Panc1 (cell line): ENCODE measurements at regions not wholly inside any gene's neighbourhood (a gene's known extent, or its start where the extent isn't known, plus 50 kb on each side); places are given as distances from the start of the nearest gene placed in this dataset.

Experiments used
- ATAC-seq: fragments of 200-7000 bp; cut with Tn5 transposase; 2 replicates; pipeline ENCODE4 v1.9.1; 2020; ENCODE audit warnings: mild to moderate bottlenecking, moderate library complexity
- BruUV-seq: library from RNA; stranded (reverse); fragments of 400-500 nt; replicated peaks from 2 replicates; lab custom pipeline; 2021; lab: Mats Ljungman, UMichigan
- CTCF ChIA-PET: fragments of 300-600 bp; sonication (Branson Sonifier 250); formaldehyde crosslinking; loops from one replicate; lab custom pipeline; 2022; ENCODE audit warnings: antibody characterized with exemption; lab: Charles Lee
- POLR2A ChIA-PET: fragments of 300-600 bp; sonication (Branson Sonifier 250); formaldehyde crosslinking; loops from one replicate; lab custom pipeline; 2022; ENCODE audit warnings: antibody characterized with exemption; lab: Charles Lee
- DNase-seq: peaks from one replicate; pipeline ENCODE4 v3.0.0-alpha.2; 2010; ENCODE audit warnings: low read depth, low spot score
- H3K27ac ChIP-seq: 2 replicates; pipeline ENCODE4 v1.5.1; 2011; ENCODE audit warnings: mild to moderate bottlenecking, low read length, inconsistent platforms
- H3K27me3 ChIP-seq: fragments of 200-500 bp; sonication (Bioruptor generic); 2 replicates; pipeline ENCODE4 v1.6.0; 2014; ENCODE audit warnings: low read length, inconsistent platforms; ENCODE audit not compliant: control insufficient read depth, insufficient read depth
- H3K36me3 ChIP-seq: fragments of 200-500 bp; sonication (Bioruptor generic); 2 replicates; pipeline ENCODE4 v1.5.1; 2014; ENCODE audit warnings: inconsistent platforms, mild to moderate bottlenecking, low read length, moderate library complexity; ENCODE audit not compliant: control insufficient read depth, insufficient read depth
- H3K4me1 ChIP-seq: 2 replicates; pipeline ENCODE4 v1.5.1; 2011; ENCODE audit warnings: inconsistent platforms, mild to moderate bottlenecking, low read length, moderate library complexity; ENCODE audit not compliant: control insufficient read depth, insufficient read depth
- H3K4me3 ChIP-seq, 2 experiments: 2 replicates each; pipeline ENCODE4 v1.5.1; 2011 to 2012; ENCODE audit warnings: low read depth in 2 of 2, low read length in 2 of 2, mild to moderate bottlenecking in 2 of 2, inconsistent platforms in 1 of 2, moderate library complexity in 1 of 2
- H3K9me3 ChIP-seq: fragments of 200-500 bp; sonication (Bioruptor generic); 2 replicates; pipeline ENCODE4 v1.5.1; 2014; ENCODE audit warnings: low read depth, mild to moderate bottlenecking, inconsistent platforms, low read length, moderate library complexity; ENCODE audit not compliant: control insufficient read depth, insufficient read depth
- CTCF ChIP-seq: fragments of 450-650 bp; IDR thresholded peaks from 2 replicates; pipeline ENCODE4 v1.5.1; 2017; ENCODE audit warnings: mild to moderate bottlenecking
- POLR2AphosphoS5 ChIP-seq: IDR thresholded peaks from 2 replicates; pipeline ENCODE4 v1.6.1; 2012; ENCODE audit warnings: mild to moderate bottlenecking, low read depth, low read length, moderate library complexity
- REST ChIP-seq, 2 experiments: IDR thresholded peaks; 2 replicates each; pipeline ENCODE4 v1.6.1; 2011 to 2012; ENCODE audit warnings: low read depth in 2 of 2, control low read depth in 1 of 2, low read length in 1 of 2, mild to moderate bottlenecking in 1 of 2, moderate library complexity in 1 of 2; ENCODE audit not compliant: insufficient read depth in 1 of 2
- SIN3A ChIP-seq: IDR thresholded peaks from 2 replicates; pipeline ENCODE4 v1.6.1; 2012; ENCODE audit warnings: low read depth, mild to moderate bottlenecking, low read length, moderate library complexity, borderline replicate concordance; ENCODE audit not compliant: insufficient read depth
- TCF7L2 ChIP-seq: IDR thresholded peaks from 2 replicates; pipeline ENCODE4 v1.6.1; 2011; ENCODE audit warnings: mild to moderate bottlenecking, low read depth, low read length, inconsistent platforms
- in situ Hi-C: cut with HindIII; loops from 2 replicates; pipeline ENCODE4 v1.10.0; 2016; ENCODE audit warnings: low sequenced_read_pairs, low pct_unique_long_range_greater_than_20kb
- intact Hi-C: fragments of 100-400 bp; cut with micrococcal nuclease; formaldehyde crosslinking; loops from one replicate; pipeline ENCODE4 v1.10.0; 2022; ENCODE audit not compliant: unreplicated experiment

GRCh38 chr6:167663784-167664443 lies 162.8 kb upstream of the AFDN start:
- Histone ChIP-seq H3K36me3 (no peaks in the 10 kb centered on the region), H3K4me3 (no peak overlapping the region), H3K27ac (no peak overlapping the region), H3K9me3 (no peaks in the 10 kb centered on the region), H3K27me3 (no peaks in the 10 kb centered on the region), H3K4me1 (no peaks in the 10 kb centered on the region)
- ChIA-PET CTCF (no interaction called here), POLR2A (interaction anchor here (0.6 kb wide), 1 partner anchor 371 kb away, joined by 10 read pairs; no protein-coding TSS in a partner anchor)
- intact Hi-C loops (no loop called here), in situ Hi-C loops (no loop called here)
- no TSS peak for BruUV-seq
- ATAC-seq (no peak), DNase-seq (no peak)
- TF ChIP-seq SIN3A (no peak), CTCF (no peak), POLR2AphosphoS5 (no peak), REST (IDR thresholded peaks at IDR 0.05; ENCODE audit: insufficient read depth in 1 of 2, low read depth in 2 of 2, low read length in 1 of 2) (no peak), TCF7L2 (no peak)

- H3K4me3 ChIP-seq: no peak overlapping the region
- CTCF ChIA-PET: no interaction called here
- in situ Hi-C loops (no loop called here), intact Hi-C loops (no loop called here)
- TF ChIP-seq TCF7L2 (no peak), REST (IDR thresholded peaks at IDR 0.05; ENCODE audit: insufficient read depth in 1 of 2, low read depth in 2 of 2, low read length in 1 of 2) (no peak), POLR2AphosphoS5 (no peak), CTCF (no peak), SIN3A (no peak)
- no peaks in the 10 kb centered on the region for H3K27me3 ChIP-seq
- H3K4me1 ChIP-seq: no peaks in the 10 kb centered on the region
- POLR2A ChIA-PET: no interaction called here
- ATAC-seq: no peak
- no TSS peak for BruUV-seq
- DNase-seq: no peak
- no peaks in the 10 kb centered on the region for H3K36me3 ChIP-seq
- H3K27ac ChIP-seq: no peak overlapping the region
- no peaks in the 10 kb centered on the region for H3K9me3 ChIP-seq
These were observed 161.7 kb upstream of the AFDN start for GRCh38 chr6:167664678-167665660.
